HG03095 (cell line): ENCODE measurements at regions not wholly inside any gene's neighbourhood (a gene's known extent, or its start where the extent isn't known, plus 50 kb on each side); places are given as distances from the start of the nearest gene placed in this dataset.

Source experiments
- ATAC-seq: cut with Tn5 transposase; IDR thresholded peaks from one replicate; pipeline ENCODE4 v1.9.1; 2021; ENCODE audit warnings: moderate library complexity; ENCODE audit not compliant: unreplicated experiment

- ATAC-seq, result no peak
Measured at GRCh38 chr3:115445559-115445958, 177.8 kb upstream of the GAP43 start.

- no peak for ATAC-seq
Measured at GRCh38 chr3:115448851-115449250, 174.5 kb upstream of the GAP43 start.

GRCh38 chr3:115450036-115450435, 173.3 kb upstream of the GAP43 start:
- no peak for ATAC-seq

- ATAC-seq, result no peak
Measured at GRCh38 chr3:115464036-115464435, 159.3 kb upstream of the GAP43 start.

GRCh38 chr3:115469649-115470048, 153.7 kb upstream of the GAP43 start:
- ATAC-seq, result no peak

- no peak for ATAC-seq
Measured at GRCh38 chr3:115470254-115470653, 153.1 kb upstream of the GAP43 start.

- ATAC-seq, result no peak
Measured at GRCh38 chr3:115475178-115476041, 147.9 kb upstream of the GAP43 start.

GRCh38 chr3:115476472-115476871, 146.8 kb upstream of the GAP43 start:
- ATAC-seq, result no peak

GRCh38 chr3:115478359-115478758, 145.0 kb upstream of the GAP43 start:
- no peak for ATAC-seq

- ATAC-seq, result no peak
Measured at GRCh38 chr3:115486880-115487279, 136.4 kb upstream of the GAP43 start.

GRCh38 chr3:115487968-115488367, 135.3 kb upstream of the GAP43 start:
- no peak for ATAC-seq

GRCh38 chr3:115488409-115488808, 134.9 kb upstream of the GAP43 start:
- no peak for ATAC-seq

GRCh38 chr3:115494826-115495225, 128.5 kb upstream of the GAP43 start:
- ATAC-seq, result no peak

- ATAC-seq, result no peak
Measured at GRCh38 chr3:115498421-115498820, 124.9 kb upstream of the GAP43 start.

- ATAC-seq, result no peak
Measured at GRCh38 chr3:115498898-115499297, 124.4 kb upstream of the GAP43 start.

GRCh38 chr3:115499666-115500065, 123.6 kb upstream of the GAP43 start:
- no peak for ATAC-seq

- no peak for ATAC-seq
Measured at GRCh38 chr3:115500795-115501194, 122.5 kb upstream of the GAP43 start.

GRCh38 chr3:115502128-115502527, 121.2 kb upstream of the GAP43 start:
- ATAC-seq, result no peak

GRCh38 chr3:115503394-115503793, 119.9 kb upstream of the GAP43 start:
- ATAC-seq, result no peak

- no peak for ATAC-seq
Measured at GRCh38 chr3:115508562-115508961, 114.7 kb upstream of the GAP43 start.

- no peak for ATAC-seq
Measured at GRCh38 chr3:115512565-115513415, 110.5 kb upstream of the GAP43 start.

- no peak for ATAC-seq
Measured at GRCh38 chr3:115513416-115513800, 109.9 kb upstream of the GAP43 start.
